ENCODE measurements at regions not wholly inside any gene's neighbourhood (a gene's known extent, or its start where the extent isn't known, plus 50 kb on each side); places are given as distances from the start of the nearest gene placed in this dataset.

DNA sequence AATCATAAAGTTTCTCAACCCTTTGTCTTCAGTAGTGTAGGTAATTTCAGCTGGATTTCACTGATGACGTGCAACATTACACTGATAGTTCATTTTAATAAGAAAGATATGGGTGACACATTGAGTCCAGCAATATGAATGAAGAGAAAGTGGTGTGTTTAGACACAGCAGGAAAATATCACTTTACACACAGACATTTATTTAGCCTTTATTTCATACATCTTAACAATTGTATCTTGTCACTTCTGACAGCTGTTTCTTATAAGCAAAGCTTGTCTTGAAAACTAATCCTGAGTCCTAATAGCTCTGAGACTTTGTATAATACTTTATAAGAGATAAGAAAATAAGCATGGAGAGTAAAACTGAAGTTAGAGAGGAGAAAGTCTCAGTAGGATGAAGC lies 720.5 kb upstream of the NUDT12 start:
- no peaks in the 10 kb centered on the region for H3K9me3 ChIP-seq (ENCODE audit: low read depth)
- no peak for DNase-seq (ENCODE audit: low read depth in 1 of 2, low spot score in 1 of 2)
- no peak overlapping the region for H3K27ac ChIP-seq
- no peak for TF ChIP-seq CTCF (IDR thresholded peaks at IDR 0.05; ENCODE audit: low read depth, low read length)
- H3K36me3 ChIP-seq, result no peaks in the 10 kb centered on the region
- H3K4me3 ChIP-seq, result no peak overlapping the region
- no peaks in the 10 kb centered on the region for H3K27me3 ChIP-seq
- no peaks in the 10 kb centered on the region for H3K4me1 ChIP-seq (ENCODE audit: low read depth)

- TF ChIP-seq CTCF (IDR thresholded peaks at IDR 0.05; ENCODE audit: low read depth, low read length), result no peak
- Histone ChIP-seq H3K36me3 (no peaks in the 10 kb centered on the region), H3K4me3 (no peak overlapping the region), H3K27ac (no peak overlapping the region), H3K27me3 (no peaks in the 10 kb centered on the region), H3K4me1 (ENCODE audit: low read depth) (no peaks in the 10 kb centered on the region), H3K9me3 (ENCODE audit: low read depth) (no peaks in the 10 kb centered on the region)
- no peak for DNase-seq (ENCODE audit: low read depth in 1 of 2, low spot score in 1 of 2)
Observed at GRCh38 chr5:104273725-104274124, 711.1 kb upstream of the NUDT12 start.

GRCh38 chr5:104267320-104268015 lies 704.9 kb upstream of the NUDT12 start:
- no peaks in the 10 kb centered on the region for H3K9me3 ChIP-seq (ENCODE audit: low read depth)
- H3K27me3 ChIP-seq, result no peaks in the 10 kb centered on the region
- no peaks in the 10 kb centered on the region for H3K4me1 ChIP-seq (ENCODE audit: low read depth)
- DNase-seq (ENCODE audit: low read depth in 1 of 2, low spot score in 1 of 2), result no peak
- H3K4me3 ChIP-seq, result no peak overlapping the region
- TF ChIP-seq CTCF (IDR thresholded peaks at IDR 0.05; ENCODE audit: low read depth, low read length), result no peak
- no peak overlapping the region for H3K27ac ChIP-seq
- no peaks in the 10 kb centered on the region for H3K36me3 ChIP-seq

GRCh38 chr5:104266161-104266560 lies 703.6 kb upstream of the NUDT12 start:
- Histone ChIP-seq H3K36me3 (no peaks in the 10 kb centered on the region), H3K27ac (no peak overlapping the region), H3K9me3 (ENCODE audit: low read depth) (no peaks in the 10 kb centered on the region), H3K4me1 (ENCODE audit: low read depth) (no peaks in the 10 kb centered on the region), H3K27me3 (no peaks in the 10 kb centered on the region), H3K4me3 (no peak overlapping the region)
- DNase-seq (ENCODE audit: low read depth in 1 of 2, low spot score in 1 of 2), result no peak
- no peak for TF ChIP-seq CTCF (IDR thresholded peaks at IDR 0.05; ENCODE audit: low read depth, low read length)

DNA sequence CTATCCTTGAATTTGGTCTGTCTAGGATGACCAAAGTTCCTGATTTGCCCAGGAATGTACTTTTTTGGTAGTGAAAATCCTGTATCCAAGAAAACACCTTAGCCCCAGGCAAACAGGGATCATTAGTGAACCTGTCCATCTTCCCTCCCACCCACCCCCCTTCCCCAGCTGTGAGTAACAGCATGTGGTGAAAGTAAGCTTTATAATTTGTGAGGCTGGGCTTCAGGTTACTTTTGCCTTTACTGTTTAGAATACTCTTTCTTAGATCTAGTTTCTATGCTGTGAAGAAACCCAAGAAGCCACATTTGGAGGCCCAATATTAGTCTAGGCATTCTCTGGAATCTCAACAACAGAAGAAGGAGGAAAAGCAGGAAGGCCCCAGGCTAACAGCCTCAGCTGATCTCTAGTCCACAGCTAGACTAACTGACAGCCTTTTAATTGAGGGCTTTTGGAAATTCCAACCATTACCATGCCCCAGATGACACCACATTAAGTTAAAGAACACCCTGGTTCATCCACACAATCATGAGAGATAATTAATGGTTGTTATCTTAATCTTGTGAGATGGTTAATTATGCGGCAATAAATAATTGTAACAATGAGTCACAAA lies 703.0 kb upstream of the NUDT12 start:
- no peak for DNase-seq (ENCODE audit: low read depth in 1 of 2, low spot score in 1 of 2)
- no peak overlapping the region for H3K27ac ChIP-seq

More for the DNA sequence above, 703.0 kb upstream of the NUDT12 start:
- Histone ChIP-seq H3K4me1 (ENCODE audit: low read depth) (no peaks in the 10 kb centered on the region), H3K4me3 (no peak overlapping the region), H3K9me3 (ENCODE audit: low read depth) (no peaks in the 10 kb centered on the region), H3K27me3 (no peaks in the 10 kb centered on the region), H3K36me3 (no peaks in the 10 kb centered on the region)
- no peak for TF ChIP-seq CTCF (IDR thresholded peaks at IDR 0.05; ENCODE audit: low read depth, low read length)
